Aorta (tissue), 5 donors: ENCODE measurements at regions not wholly inside any gene's neighbourhood (a gene's known extent, or its start where the extent isn't known, plus 50 kb on each side); places are given as distances from the start of the nearest gene placed in this dataset.

Experiments used
- ATAC-seq: fragments of 200-7000 bp; cut with Tn5 transposase; one replicate; pipeline ENCODE4 v1.9.1; 2022; ENCODE audit warnings: moderate library complexity; ENCODE audit not compliant: low FRiP score
- DNase-seq, 2 donors: peaks; one replicate each; pipeline ENCODE4 v3.0.0-alpha.2; 2020
- H3K27ac ChIP-seq, 2 donors: one replicate each; pipeline ENCODE4 v1.5.1; 2013; ENCODE audit warnings: low read length in 2 of 2, mild to moderate bottlenecking in 2 of 2, moderate library complexity in 2 of 2, control low read depth in 1 of 2, inconsistent platforms in 1 of 2, low read depth in 1 of 2
- H3K27me3 ChIP-seq, 2 donors: one replicate each; pipeline ENCODE4 v1.6.1; 2013; ENCODE audit warnings: control low read depth in 1 of 2, low read length in 1 of 2, mild to moderate bottlenecking in 1 of 2, moderate library complexity in 1 of 2; ENCODE audit not compliant: insufficient read depth in 2 of 2, control insufficient read depth in 1 of 2
- H3K36me3 ChIP-seq, 2 donors: one replicate each; pipeline ENCODE4 v1.6.1; 2013; ENCODE audit warnings: control low read depth in 1 of 2, low read length in 1 of 2, mild to moderate bottlenecking in 1 of 2; ENCODE audit not compliant: insufficient read depth in 2 of 2, control insufficient read depth in 1 of 2
- H3K4me1 ChIP-seq, 2 donors: one replicate each; pipeline ENCODE4 v1.6.1; 2013; ENCODE audit warnings: low read length in 2 of 2, control low read depth in 1 of 2, mild to moderate bottlenecking in 1 of 2, moderate library complexity in 1 of 2; ENCODE audit not compliant: insufficient read depth in 2 of 2, control insufficient read depth in 1 of 2
- H3K4me3 ChIP-seq, 2 donors: one replicate each; pipeline ENCODE4 v1.5.1; 2013; ENCODE audit warnings: low read length in 2 of 2, control low read depth in 1 of 2, mild to moderate bottlenecking in 1 of 2
- H3K9me3 ChIP-seq: one replicate; pipeline ENCODE4 v1.6.1; 2013; ENCODE audit warnings: mild to moderate bottlenecking, low read length; ENCODE audit not compliant: control insufficient read depth
- WGBS, 2 donors: extraction: QIAGEN DNeasy Blood & Tissue Kit; methylation state at CpG; one replicate each; pipeline ENCODE4 v1.1.7; 2013; 5-methylcytosine and 5-hydroxymethylcytosine counted together
- intact Hi-C, 2 donors: fragments of 100-400 bp; cut with DNase I; formaldehyde crosslinking; loops; one replicate each; pipeline versions ENCODE4 v1.14.2 to v1.15.0; 2022
- donor health status: healthy with polysubstance abuse.
- donor health status: Bipolar disorder and iron deficiency.
- donor health status: DM: no; HTN: no; CAD: no.
- donor health status: DM: no; HTN: no; CAD: no.
- donor health status: DM: yes; HTN: yes; CAD: no.

DNA sequence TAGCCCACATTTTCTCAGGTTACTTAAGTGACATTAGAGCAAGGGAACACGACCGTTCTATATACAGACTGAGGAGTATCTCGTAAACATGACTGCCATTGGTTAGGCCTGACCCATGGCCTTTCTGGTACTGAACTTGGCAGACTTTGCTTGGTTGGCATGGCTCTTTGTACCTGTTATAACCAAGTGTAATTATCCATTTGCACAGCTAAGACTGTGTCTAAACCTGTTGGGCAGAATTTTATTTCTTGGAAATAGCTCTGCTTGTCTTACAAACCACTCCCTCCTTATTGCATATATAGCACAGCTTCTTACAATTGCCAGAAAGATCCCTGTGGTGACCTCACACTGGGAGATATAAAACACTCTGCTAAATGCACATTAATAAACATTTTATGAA, 106.9 kb downstream of the P2RY1 start:
- Histone ChIP-seq H3K27ac (no peak overlapping the region), H3K27me3 (no peaks in the 10 kb centered on the region), H3K36me3 (no peaks in the 10 kb centered on the region), H3K4me1 (no peaks in the 10 kb centered on the region), H3K4me3 (no peak overlapping the region), H3K9me3 (no peaks in the 10 kb centered on the region)
- intact Hi-C loops: no loop called here
- WGBS, 2 donors: 86 to 90% methylated on average over 3 of the region's 3 CpGs
- no peak for DNase-seq
- ATAC-seq: no peak

DNA sequence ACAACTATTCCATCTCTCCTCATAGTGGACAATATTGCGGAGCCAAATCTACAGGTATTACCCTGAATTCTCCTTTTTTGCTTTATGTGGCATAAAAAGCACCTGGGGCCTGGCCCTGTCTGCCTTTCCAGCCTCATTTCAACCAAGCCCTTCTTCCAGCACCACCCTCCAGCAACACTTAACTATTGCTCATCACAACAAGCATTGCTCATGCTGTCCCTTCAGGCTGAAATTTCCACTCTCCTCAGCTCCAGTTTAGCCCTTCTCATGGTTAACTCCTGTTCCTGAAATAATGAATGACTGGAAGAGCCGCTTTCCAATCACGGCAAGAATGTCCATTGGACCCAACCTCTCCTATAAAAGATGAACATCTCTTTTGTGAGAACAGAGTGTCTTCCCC, 107.4 kb downstream of the P2RY1 start:
- no peaks in the 10 kb centered on the region for H3K36me3 ChIP-seq
- H3K9me3 ChIP-seq: no peaks in the 10 kb centered on the region
- WGBS, 2 donors: 91 to 93% methylated on average over 3 of the region's 3 CpGs
- H3K4me1 ChIP-seq: no peaks in the 10 kb centered on the region
- H3K4me3 ChIP-seq: no peak overlapping the region
- DNase-seq (no peak), ATAC-seq (no peak)
- no peaks in the 10 kb centered on the region for H3K27me3 ChIP-seq
- intact Hi-C loops: no loop called here
- H3K27ac ChIP-seq: no peak overlapping the region

DNA sequence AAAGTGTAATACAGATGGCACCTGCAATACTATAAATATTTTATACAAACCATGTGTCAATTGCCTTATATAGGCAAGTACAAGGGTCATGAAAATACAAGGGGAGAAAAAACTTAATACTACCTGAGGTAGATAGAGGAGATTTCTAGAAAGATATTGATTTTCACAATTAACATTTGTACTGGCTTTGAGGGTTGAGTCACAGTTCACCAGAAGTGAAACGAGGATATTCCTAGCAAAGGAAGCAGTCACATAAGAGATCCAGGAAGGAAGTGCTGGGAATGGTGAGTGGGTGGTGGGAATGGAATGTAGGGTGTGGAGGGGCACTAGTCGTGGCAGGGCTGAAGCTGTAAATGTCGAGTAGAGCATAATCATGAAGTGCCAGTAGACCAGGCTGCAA, 108.7 kb downstream of the P2RY1 start:
- 33 to 41% methylated on average over 3 of the region's 3 CpGs for WGBS, 2 donors
- H3K4me1 ChIP-seq: no peaks in the 10 kb centered on the region
- H3K9me3 ChIP-seq: no peaks in the 10 kb centered on the region
- no peaks in the 10 kb centered on the region for H3K36me3 ChIP-seq
- no peak overlapping the region for H3K27ac ChIP-seq
- ATAC-seq: no peak
- H3K4me3 ChIP-seq: no peak overlapping the region
- intact Hi-C loops: no loop called here
- DNase-seq: no peak
- no peaks in the 10 kb centered on the region for H3K27me3 ChIP-seq

DNA sequence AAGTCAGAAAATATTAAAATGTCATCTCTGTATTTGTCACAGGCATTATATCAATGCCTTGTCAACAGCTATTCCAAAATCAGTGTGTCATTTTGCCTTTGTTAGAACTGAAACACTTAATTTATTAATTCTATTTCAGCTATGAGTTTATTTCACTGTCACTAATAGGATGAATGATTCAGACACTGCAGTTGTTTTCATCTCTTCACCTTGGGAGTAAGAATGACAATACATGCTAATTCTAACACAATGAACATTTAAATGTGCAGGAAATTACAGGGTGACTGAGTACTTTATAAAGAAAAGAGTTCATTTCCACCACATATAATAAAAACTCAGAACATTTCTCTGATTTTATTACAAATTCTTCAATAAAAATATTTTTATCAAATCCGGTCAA, 109.7 kb downstream of the P2RY1 start:
- intact Hi-C loops: no loop called here
- Histone ChIP-seq H3K27ac (no peak overlapping the region), H3K27me3 (no peaks in the 10 kb centered on the region), H3K36me3 (no peaks in the 10 kb centered on the region), H3K9me3 (no peaks in the 10 kb centered on the region), H3K4me3 (no peak overlapping the region), H3K4me1 (no peaks in the 10 kb centered on the region)
- ATAC-seq: no peak
- no peak for DNase-seq
- WGBS, 2 donors: 80 to 93% methylated on average over 1 of the region's 1 CpG

DNA sequence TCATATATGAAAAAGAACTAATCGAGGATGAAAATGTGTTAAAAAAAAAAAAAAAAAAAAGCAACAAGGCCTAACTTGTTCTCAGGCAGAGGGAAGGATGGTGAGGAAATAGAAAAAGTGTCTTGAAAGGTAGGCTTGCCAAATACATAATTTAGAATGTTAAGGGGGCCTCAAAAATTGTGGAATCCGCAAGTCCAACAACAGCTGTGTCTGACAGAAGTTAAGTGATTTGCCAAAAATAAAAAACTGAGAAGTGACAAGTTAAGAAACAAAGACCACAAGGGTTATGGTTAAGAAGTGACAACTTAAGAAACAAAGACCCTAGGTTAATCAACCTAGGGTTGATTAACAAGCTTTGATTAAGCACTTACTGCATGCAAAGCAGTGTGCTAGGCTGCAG, 110.6 kb downstream of the P2RY1 start:
- 88 to 90% methylated on average over 2 of the region's 2 CpGs for WGBS, 2 donors
- Histone ChIP-seq H3K4me3 (no peak overlapping the region), H3K27me3 (no peaks in the 10 kb centered on the region), H3K27ac (no peak overlapping the region), H3K4me1 (no peaks in the 10 kb centered on the region), H3K36me3 (no peaks in the 10 kb centered on the region), H3K9me3 (no peaks in the 10 kb centered on the region)
- intact Hi-C loops: no loop called here
- DNase-seq (no peak), ATAC-seq (no peak)

DNA sequence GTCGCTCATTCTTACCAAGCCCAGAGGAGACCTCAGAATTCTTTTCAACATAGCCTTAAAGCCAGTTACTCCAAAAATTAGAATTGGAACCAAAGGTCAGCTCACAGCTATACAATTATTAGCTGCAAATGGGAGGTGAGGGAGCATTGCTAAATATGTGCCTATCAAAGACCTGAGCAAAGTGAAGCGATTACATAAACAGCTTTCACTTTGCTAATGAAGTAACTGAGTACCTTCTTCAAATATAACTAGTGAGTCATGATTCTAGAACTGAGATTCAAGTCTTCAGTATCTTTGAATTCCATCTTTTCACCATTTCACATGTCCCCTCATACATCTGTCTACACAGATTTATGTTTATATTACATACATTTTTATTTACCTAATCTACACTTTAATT, 122.6 kb downstream of the P2RY1 start:
- DNase-seq (no peak), ATAC-seq (no peak)
- intact Hi-C loops: no loop called here
- Histone ChIP-seq H3K36me3 (no peaks in the 10 kb centered on the region), H3K4me3 (no peak overlapping the region), H3K9me3 (no peaks in the 10 kb centered on the region), H3K27me3 (no peaks in the 10 kb centered on the region), H3K4me1 (no peaks in the 10 kb centered on the region), H3K27ac (no peak overlapping the region)
- WGBS, 2 donors: 86 to 92% methylated on average over 2 of the region's 2 CpGs

DNA sequence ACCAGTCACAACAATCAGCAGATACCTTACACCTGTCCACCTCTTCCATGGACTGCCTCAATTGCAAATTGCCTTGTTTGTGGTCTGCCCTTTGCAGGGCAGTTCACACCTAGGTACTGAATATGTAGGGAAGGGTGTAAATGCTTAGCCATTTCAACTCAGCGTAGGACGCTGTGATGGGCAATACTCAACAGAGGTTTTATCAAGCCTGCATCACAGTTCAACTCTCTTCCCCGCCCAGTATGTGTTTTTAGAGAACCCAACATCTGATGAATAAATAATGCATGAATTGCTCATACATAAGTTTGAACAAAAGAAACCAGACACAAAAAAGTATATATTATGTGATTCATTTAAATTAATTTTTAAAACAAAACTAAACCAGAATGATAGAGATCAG, 124.4 kb downstream of the P2RY1 start:
- ATAC-seq (no peak), DNase-seq (no peak)
- Histone ChIP-seq H3K36me3 (no peaks in the 10 kb centered on the region), H3K27me3 (no peaks in the 10 kb centered on the region), H3K27ac (no peak overlapping the region), H3K4me3 (no peak overlapping the region), H3K4me1 (no peaks in the 10 kb centered on the region), H3K9me3 (no peaks in the 10 kb centered on the region)
- WGBS, 2 donors: 58 to 74% methylated on average over 3 of the region's 3 CpGs
- intact Hi-C loops: no loop called here

DNA sequence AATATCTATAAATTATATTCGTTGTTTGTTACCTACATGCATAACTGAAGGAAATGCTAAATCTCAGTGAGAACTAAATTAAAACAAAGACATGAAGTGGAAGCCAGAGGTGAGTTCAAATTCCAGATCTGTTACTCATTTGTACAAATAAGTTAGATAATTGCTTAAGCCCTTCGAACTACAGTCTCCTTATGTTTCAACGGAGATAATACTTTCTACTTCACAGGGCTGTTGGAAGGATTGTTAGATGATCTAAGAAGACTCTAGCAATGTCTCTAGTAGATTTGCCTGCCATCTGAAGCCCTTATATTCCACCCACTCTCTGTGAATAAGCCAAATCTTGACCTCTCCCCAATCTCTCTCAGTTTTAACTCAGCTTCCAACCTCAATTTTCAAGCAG, 125.8 kb downstream of the P2RY1 start:
- H3K27ac ChIP-seq: no peak overlapping the region
- no peak for DNase-seq
- intact Hi-C loops: no loop called here
- H3K4me3 ChIP-seq: no peak overlapping the region
- H3K4me1 ChIP-seq: no peaks in the 10 kb centered on the region
- no peak for ATAC-seq
- H3K9me3 ChIP-seq: no peaks in the 10 kb centered on the region
- no peaks in the 10 kb centered on the region for H3K36me3 ChIP-seq
- H3K27me3 ChIP-seq: no peaks in the 10 kb centered on the region
- WGBS, 2 donors: 76 to 84% methylated on average over 3 of the region's 3 CpGs

DNA sequence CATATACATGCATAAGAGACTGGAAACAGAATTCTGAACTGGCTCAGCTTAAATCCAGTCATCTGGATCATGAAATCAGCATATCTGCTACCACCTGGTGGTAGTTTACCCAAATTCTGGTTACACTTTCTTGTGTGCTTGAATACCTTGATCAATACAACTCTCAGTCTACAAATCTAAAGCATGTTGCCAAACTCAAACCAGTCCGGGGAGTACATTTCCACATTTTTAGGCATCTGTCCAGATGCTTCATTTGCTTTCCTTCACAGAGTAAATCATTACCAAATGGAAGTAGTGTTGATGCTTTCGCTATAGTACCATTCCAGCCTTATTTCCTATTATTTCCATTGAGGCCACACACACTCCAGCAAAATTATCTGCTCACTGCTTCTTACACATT, 126.4 kb downstream of the P2RY1 start:
- Histone ChIP-seq H3K27ac (no peak overlapping the region), H3K4me3 (no peak overlapping the region), H3K9me3 (peaks cover 2% of the 10 kb centered on the region), H3K27me3 (no peaks in the 10 kb centered on the region), H3K4me1 (no peaks in the 10 kb centered on the region), H3K36me3 (no peaks in the 10 kb centered on the region)
- DNase-seq (no peak), ATAC-seq (no peak)
- WGBS, 2 donors: 7 to 10% methylated on average over 2 of the region's 2 CpGs
- intact Hi-C loops: no loop called here
